RWPE1 (cell line): ENCODE measurements at regions not wholly inside any gene's neighbourhood (a gene's known extent, or its start where the extent isn't known, plus 50 kb on each side); places are given as distances from the start of the nearest gene placed in this dataset.

ENCODE experiments used
- CTCF ChIA-PET: fragments of 350-600 bp; sonication (Branson Sonifier 250); formaldehyde crosslinking; extraction: SDS; loops from one replicate; lab custom pipeline; 2021; lab: Yijun Ruan, JAX
- POLR2A ChIA-PET: fragments of 400-600 bp; formaldehyde crosslinking; extraction: SDS; loops from one replicate; lab custom pipeline; 2020; ENCODE audit warnings: antibody characterized with exemption; ENCODE audit not compliant: low non-redundant PET; lab: Yijun Ruan, JAX
- DNase-seq: peaks from one replicate; pipeline ENCODE4 v3.0.0; 2012; ENCODE audit warnings: low spot score
- H3K27ac ChIP-seq: fragments of 450-650 bp; 2 replicates; pipeline ENCODE4 v1.5.1; 2017
- CTCF ChIP-seq: fragments of 450-650 bp; conservative IDR thresholded peaks from 2 replicates; pipeline ENCODE4 v1.5.1; 2017; ENCODE audit warnings: low read depth, mild to moderate bottlenecking

DNA sequence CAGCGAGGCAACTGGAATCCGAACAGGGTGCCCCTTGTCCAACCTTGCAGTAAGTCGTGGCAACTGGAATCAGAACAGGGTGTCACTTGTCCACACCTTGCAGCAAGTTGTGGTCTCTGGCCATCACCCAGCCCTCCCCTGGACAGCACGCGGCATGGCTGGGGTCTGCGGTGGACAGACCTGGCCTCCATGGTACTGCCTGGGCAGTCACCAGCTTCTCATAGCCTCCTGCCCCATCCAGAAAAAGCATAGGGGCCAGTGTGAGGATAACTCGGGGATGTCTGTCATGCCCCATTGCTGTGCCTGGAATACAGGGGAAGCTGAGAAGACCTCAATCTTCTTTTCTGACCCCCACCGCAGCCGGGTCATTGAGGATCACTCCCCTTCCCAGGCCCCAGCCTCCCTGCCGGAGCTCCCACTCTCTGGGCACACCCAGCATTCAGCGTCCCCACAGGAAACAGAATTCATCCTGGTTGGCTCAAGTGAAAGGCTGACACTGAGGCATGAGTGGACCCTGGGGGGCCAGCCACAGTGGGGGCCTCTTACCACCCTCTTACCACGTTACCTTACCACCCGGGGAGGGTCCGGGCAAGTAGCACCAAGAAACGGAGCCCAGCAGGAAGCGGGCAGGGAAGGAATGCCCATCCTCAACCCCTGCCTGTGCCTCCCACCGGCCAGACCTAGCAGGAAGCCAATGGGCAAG, 68.0 kb upstream of the RAB6C start:
- POLR2A ChIA-PET = no interaction called here
- no peak for TF ChIP-seq CTCF

GRCh38 chr2:129912066-129912820, 67.2 kb upstream of the RAB6C start:
- DNase-seq = no peak
- H3K27ac ChIP-seq = no peak overlapping the region
- no peak for TF ChIP-seq CTCF
- CTCF ChIA-PET = interaction anchor here (0.5 kb wide), 1 partner anchor 12 kb away, joined by 3 read pairs; no protein-coding TSS in a partner anchor
- POLR2A ChIA-PET = no interaction called here

More for the DNA sequence above, 68.0 kb upstream of the RAB6C start:
- DNase-seq = no peak
- CTCF ChIA-PET = no interaction called here
- H3K27ac ChIP-seq = no peak overlapping the region

GRCh38 chr2:129912871-129913694, 66.4 kb upstream of the RAB6C start:
- ChIA-PET POLR2A (no interaction called here), CTCF (interaction anchor here (0.5 kb wide), 1 partner anchor 11 kb away, joined by 3 read pairs; no protein-coding TSS in a partner anchor)
- no peak for DNase-seq
- TF ChIP-seq CTCF = no peak
- no peak overlapping the region for H3K27ac ChIP-seq

GRCh38 chr2:129913695-129914495, 65.6 kb upstream of the RAB6C start:
- no peak overlapping the region for H3K27ac ChIP-seq
- ChIA-PET POLR2A (no interaction called here), CTCF (no interaction called here)
- no peak for DNase-seq
- no peak for TF ChIP-seq CTCF

DNA sequence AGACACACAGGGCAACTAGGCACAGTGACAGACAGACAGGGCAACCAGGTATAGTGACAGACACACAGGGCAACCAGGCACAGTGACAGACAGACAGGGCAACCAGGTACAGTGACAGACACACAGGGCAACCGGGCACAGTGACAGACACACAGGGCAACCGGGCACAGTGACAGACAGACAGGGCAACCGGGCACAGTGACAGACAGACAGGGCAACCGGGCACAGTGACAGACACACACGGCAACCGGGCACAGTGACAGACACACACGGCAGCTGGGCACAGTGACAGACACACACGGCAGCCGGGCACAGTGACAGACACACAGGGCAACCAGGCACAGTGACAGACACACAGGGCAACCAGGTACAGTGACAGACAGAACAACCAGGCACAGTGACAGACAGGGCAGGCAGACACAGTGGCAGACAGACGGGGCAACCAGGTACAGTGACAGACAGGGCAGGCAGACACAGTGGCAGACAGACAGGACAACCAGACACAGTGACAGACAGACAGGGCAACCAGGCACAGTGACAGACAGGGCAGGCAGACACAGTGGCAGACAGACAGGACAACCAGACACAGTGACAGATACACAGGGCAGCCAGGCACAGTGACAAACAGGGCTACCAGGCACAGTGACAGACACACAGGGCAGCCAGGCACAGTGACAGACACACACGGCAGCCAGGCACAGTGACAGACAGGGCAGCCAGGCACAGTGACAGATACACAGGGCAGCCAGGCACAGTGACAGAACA, 64.7 kb upstream of the RAB6C start:
- ChIA-PET POLR2A (no interaction called here), CTCF (no interaction called here)
- TF ChIP-seq CTCF = no peak
- DNase-seq = no peak
- H3K27ac ChIP-seq = no peak overlapping the region
